DOHH2 (cell line): ENCODE measurements at regions not wholly inside any gene's neighbourhood (a gene's known extent, or its start where the extent isn't known, plus 50 kb on each side); places are given as distances from the start of the nearest gene placed in this dataset.

Experiments
- H3F3A ChIP-seq: fragments of 200-600 bp; sonication (generic), shearing (Covaris generic); 2 replicates; pipeline ENCODE4 v1.6.0; 2016; ENCODE audit warnings: antibody characterized with exemption, mild to moderate bottlenecking; ENCODE audit not compliant: control insufficient read depth, insufficient read depth
- H3K27ac ChIP-seq: fragments of 200-600 bp; sonication (generic); 2 replicates; pipeline ENCODE4 v1.5.1; 2014; ENCODE audit warnings: low read depth, mild to moderate bottlenecking, low read length, moderate library complexity
- H3K27me3 ChIP-seq: fragments of 200-600 bp; sonication (generic); 2 replicates; pipeline ENCODE4 v1.6.1; 2014; ENCODE audit warnings: mild to moderate bottlenecking, low read length, mixed read lengths; ENCODE audit not compliant: control insufficient read depth
- H3K36me3 ChIP-seq: fragments of 200-600 bp; sonication (generic); 2 replicates; pipeline ENCODE4 v1.6.1; 2014; ENCODE audit warnings: mild to moderate bottlenecking, low read length, moderate library complexity, mixed read lengths; ENCODE audit not compliant: control insufficient read depth
- H3K4me1 ChIP-seq: fragments of 200-600 bp; sonication (generic); 2 replicates; pipeline ENCODE4 v1.6.1; 2014; ENCODE audit warnings: mild to moderate bottlenecking, low read length, mixed read lengths; ENCODE audit not compliant: control insufficient read depth
- H3K4me2 ChIP-seq: fragments of 200-600 bp; sonication (generic); 2 replicates; pipeline ENCODE4 v1.6.0; 2014; ENCODE audit warnings: mild to moderate bottlenecking, low read length, moderate library complexity
- H3K4me3 ChIP-seq: fragments of 200-600 bp; sonication (generic); 2 replicates; pipeline ENCODE4 v1.5.1; 2014; ENCODE audit warnings: mild to moderate bottlenecking, low read length, mixed read lengths
- H3K79me2 ChIP-seq: fragments of 200-600 bp; sonication (generic); 2 replicates; pipeline ENCODE4 v1.6.1; 2014; ENCODE audit warnings: mild to moderate bottlenecking, low read length, mixed read lengths; ENCODE audit not compliant: control insufficient read depth
- H3K9me2 ChIP-seq: fragments of 200-600 bp; sonication (generic); replicated peaks from 2 replicates; pipeline ENCODE4 v1.6.1; 2014; ENCODE audit warnings: mild to moderate bottlenecking, low read length, mixed read lengths; ENCODE audit not compliant: control insufficient read depth
- H3K9me3 ChIP-seq: fragments of 200-600 bp; sonication (generic); 2 replicates; pipeline ENCODE4 v1.6.1; 2014; ENCODE audit warnings: antibody characterized with exemption, low read length, mixed read lengths; ENCODE audit not compliant: control insufficient read depth, insufficient read depth
- H4K20me1 ChIP-seq: fragments of 200-600 bp; sonication (generic); 2 replicates; pipeline ENCODE4 v1.6.0; 2014; ENCODE audit warnings: low read depth, mild to moderate bottlenecking, antibody characterized with exemption, low read length, moderate library complexity; ENCODE audit not compliant: control insufficient read depth, insufficient read depth
- EZH2phosphoT487 ChIP-seq: fragments of 200-600 bp; sonication (generic); IDR thresholded peaks from 2 replicates; pipeline ENCODE4 v1.6.1; 2017; ENCODE audit warnings: borderline replicate concordance, mild to moderate bottlenecking, antibody characterized with exemption, low read length, moderate library complexity, mixed read lengths
- TF ChIP-seq, protein P1 (sequence below): fragments of 200-600 bp; sonication (generic); IDR thresholded peaks from one replicate; pipeline ENCODE4 v1.5.1; 2014; ENCODE audit warnings: antibody characterized with exemption, mild to moderate bottlenecking, low read depth, low read length; ENCODE audit not compliant: poor library complexity, severe bottlenecking

- no peaks in the 10 kb centered on the region for H3K79me2 ChIP-seq
- no peaks in the 10 kb centered on the region for H4K20me1 ChIP-seq
- H3K4me2 ChIP-seq, result no peak overlapping the region
- no peaks in the 10 kb centered on the region for H3K9me2 ChIP-seq
- TF ChIP-seq, protein P1, sequence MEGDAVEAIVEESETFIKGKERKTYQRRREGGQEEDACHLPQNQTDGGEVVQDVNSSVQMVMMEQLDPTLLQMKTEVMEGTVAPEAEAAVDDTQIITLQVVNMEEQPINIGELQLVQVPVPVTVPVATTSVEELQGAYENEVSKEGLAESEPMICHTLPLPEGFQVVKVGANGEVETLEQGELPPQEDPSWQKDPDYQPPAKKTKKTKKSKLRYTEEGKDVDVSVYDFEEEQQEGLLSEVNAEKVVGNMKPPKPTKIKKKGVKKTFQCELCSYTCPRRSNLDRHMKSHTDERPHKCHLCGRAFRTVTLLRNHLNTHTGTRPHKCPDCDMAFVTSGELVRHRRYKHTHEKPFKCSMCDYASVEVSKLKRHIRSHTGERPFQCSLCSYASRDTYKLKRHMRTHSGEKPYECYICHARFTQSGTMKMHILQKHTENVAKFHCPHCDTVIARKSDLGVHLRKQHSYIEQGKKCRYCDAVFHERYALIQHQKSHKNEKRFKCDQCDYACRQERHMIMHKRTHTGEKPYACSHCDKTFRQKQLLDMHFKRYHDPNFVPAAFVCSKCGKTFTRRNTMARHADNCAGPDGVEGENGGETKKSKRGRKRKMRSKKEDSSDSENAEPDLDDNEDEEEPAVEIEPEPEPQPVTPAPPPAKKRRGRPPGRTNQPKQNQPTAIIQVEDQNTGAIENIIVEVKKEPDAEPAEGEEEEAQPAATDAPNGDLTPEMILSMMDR, result no peak
- no peak for TF ChIP-seq EZH2phosphoT487
- no peak overlapping the region for H3K27ac ChIP-seq
- no peaks in the 10 kb centered on the region for H3K4me1 ChIP-seq
- H3F3A ChIP-seq, result no peaks in the 10 kb centered on the region
- no peaks in the 10 kb centered on the region for H3K36me3 ChIP-seq
- H3K27me3 ChIP-seq, result 0 out of 2 replicates have a peak, but pooled peaks cover 6% of the 10 kb centered on the region
- no peak overlapping the region for H3K4me3 ChIP-seq
- H3K9me3 ChIP-seq, result peaks cover 6% of the 10 kb centered on the region; the same call in 1 of the 2 replicates
These were observed 64.1 kb upstream of the BAIAP2L1 start for GRCh38 chr7:98465022-98465421.

- Histone ChIP-seq H3K9me3 (peaks cover 6% of the 10 kb centered on the region; the same call in 1 of the 2 replicates), H3K9me2 (no peaks in the 10 kb centered on the region), H3K27me3 (0 out of 2 replicates have a peak, but pooled peaks cover 6% of the 10 kb centered on the region), H3K79me2 (no peaks in the 10 kb centered on the region), H3K4me2 (no peak overlapping the region), H3K36me3 (no peaks in the 10 kb centered on the region), H3K27ac (no peak overlapping the region), H3F3A (no peaks in the 10 kb centered on the region), H3K4me3 (no peak overlapping the region), H4K20me1 (no peaks in the 10 kb centered on the region), H3K4me1 (no peaks in the 10 kb centered on the region)
- TF ChIP-seq, protein P1, result no peak
- TF ChIP-seq EZH2phosphoT487, result no peak
These were observed 63.7 kb upstream of the BAIAP2L1 start for GRCh38 chr7:98464558-98464940.

DNA sequence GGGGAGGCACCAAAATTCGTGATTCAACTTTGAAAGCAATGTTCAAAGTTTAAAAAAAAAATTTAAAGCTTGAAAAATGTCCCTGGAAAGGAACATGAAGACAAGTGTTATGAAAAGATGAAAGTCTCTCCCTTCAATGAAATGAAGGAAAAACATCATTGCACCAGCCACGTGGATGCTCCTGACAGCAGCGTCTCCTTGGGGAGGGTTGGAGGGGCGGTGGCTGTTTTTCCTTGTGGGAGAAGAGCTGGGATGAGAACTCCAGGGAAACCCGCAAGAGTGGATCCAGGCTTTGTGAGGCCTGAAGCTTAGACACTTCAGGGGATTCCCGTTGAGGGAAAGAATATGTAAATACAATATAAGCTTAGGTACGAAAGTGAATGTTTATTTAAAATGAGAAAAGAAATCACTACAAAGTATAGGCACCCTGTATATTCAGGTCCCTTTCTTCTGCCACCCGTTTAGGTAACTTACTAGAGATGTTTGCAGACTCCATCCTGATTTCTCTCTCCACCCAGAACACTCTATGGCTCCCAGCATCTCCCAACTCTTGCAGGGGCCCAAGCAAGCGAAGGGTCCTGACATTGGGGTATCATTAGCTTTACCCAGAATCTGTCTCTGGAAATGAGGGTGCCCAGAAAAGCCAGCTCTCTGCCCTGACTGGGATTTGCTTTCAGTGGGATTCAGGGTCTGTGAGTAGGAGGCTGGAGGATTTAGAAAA lies 63.1 kb upstream of the BAIAP2L1 start:
- H3K27ac ChIP-seq, result no peak overlapping the region
- no peaks in the 10 kb centered on the region for H3F3A ChIP-seq
- H4K20me1 ChIP-seq, result no peaks in the 10 kb centered on the region
- no peak overlapping the region for H3K4me3 ChIP-seq
- H3K79me2 ChIP-seq, result no peaks in the 10 kb centered on the region
- H3K27me3 ChIP-seq, result 0 out of 2 replicates have a peak, but pooled peaks cover 6% of the 10 kb centered on the region
- no peaks in the 10 kb centered on the region for H3K9me2 ChIP-seq
- H3K36me3 ChIP-seq, result no peaks in the 10 kb centered on the region
- no peaks in the 10 kb centered on the region for H3K4me1 ChIP-seq
- H3K4me2 ChIP-seq, result no peak overlapping the region
- no peak for TF ChIP-seq EZH2phosphoT487
- TF ChIP-seq, protein P1, result no peak
- H3K9me3 ChIP-seq, result peaks cover under 1% of the 10 kb centered on the region; the same call in 1 of the 2 replicates
